ENCODE measurements at regions not wholly inside any gene's neighbourhood (a gene's known extent, or its start where the extent isn't known, plus 50 kb on each side); places are given as distances from the start of the nearest gene placed in this dataset.

DNA sequence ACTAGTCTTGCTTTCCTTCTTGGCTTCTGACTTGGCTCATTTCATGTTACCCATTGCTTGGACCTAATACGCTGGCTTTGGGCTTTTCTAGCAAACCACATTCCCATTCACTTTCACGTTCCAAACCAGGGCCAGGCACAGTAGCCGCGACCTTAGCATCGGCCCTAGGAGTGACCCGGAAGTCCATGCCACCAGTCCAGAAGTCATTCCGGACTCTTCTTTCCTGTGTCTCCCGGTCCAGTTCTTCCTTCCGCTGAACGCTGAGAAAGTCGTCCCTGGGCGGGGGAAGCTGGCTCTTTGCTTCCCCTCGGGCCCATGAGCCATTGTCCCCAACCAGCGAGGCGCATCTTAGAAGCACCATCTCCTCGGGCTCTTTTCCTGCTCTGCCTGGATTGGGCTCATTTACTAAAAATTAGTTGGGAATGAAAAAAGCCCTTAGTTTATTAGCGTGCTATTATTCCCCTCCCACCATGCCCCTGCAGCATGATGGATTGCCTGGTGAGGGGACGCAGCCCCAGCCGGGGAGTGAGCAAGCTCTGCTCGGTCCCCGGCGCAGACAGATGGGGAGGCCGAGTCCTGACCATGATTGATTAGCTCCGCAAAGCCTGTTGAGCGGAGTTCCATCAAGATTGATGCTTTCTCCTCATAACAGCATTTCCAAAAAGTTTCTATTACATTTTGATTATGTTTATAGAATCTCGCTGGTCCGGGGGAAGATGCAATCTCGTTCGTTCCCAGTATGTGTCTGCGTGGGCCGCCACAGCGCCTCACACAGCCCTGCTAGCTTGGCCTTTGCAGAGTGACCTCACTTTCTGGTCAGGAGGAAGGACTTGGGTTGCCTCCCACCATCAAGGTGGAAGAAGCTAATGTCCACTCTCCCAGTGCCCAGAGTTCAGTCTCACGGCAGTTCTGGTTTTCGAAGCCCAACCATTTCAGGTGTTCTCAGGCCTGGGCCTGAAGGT lies 115.1 kb upstream of the TOP1 start (continued):
- TF ChIP-seq, protein P1, sequence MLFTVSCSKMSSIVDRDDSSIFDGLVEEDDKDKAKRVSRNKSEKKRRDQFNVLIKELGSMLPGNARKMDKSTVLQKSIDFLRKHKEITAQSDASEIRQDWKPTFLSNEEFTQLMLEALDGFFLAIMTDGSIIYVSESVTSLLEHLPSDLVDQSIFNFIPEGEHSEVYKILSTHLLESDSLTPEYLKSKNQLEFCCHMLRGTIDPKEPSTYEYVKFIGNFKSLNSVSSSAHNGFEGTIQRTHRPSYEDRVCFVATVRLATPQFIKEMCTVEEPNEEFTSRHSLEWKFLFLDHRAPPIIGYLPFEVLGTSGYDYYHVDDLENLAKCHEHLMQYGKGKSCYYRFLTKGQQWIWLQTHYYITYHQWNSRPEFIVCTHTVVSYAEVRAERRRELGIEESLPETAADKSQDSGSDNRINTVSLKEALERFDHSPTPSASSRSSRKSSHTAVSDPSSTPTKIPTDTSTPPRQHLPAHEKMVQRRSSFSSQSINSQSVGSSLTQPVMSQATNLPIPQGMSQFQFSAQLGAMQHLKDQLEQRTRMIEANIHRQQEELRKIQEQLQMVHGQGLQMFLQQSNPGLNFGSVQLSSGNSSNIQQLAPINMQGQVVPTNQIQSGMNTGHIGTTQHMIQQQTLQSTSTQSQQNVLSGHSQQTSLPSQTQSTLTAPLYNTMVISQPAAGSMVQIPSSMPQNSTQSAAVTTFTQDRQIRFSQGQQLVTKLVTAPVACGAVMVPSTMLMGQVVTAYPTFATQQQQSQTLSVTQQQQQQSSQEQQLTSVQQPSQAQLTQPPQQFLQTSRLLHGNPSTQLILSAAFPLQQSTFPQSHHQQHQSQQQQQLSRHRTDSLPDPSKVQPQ (CRISPR knock-in tag; IDR thresholded peaks at IDR 0.05; ENCODE audit: borderline replicate concordance) = no peak
- TF ChIP-seq ZFP36 (IDR thresholded peaks at IDR 0.05; ENCODE audit: low read depth, low read length, partially characterized antibody) = no peak
- TF ChIP-seq EGR1 (conservative IDR thresholded peaks at IDR 0.05) = no peak
- no peak for TF ChIP-seq SMARCB1 (IDR thresholded peaks at IDR 0.05; ENCODE audit: insufficient read length, low read depth)
- TF ChIP-seq, protein P2, sequence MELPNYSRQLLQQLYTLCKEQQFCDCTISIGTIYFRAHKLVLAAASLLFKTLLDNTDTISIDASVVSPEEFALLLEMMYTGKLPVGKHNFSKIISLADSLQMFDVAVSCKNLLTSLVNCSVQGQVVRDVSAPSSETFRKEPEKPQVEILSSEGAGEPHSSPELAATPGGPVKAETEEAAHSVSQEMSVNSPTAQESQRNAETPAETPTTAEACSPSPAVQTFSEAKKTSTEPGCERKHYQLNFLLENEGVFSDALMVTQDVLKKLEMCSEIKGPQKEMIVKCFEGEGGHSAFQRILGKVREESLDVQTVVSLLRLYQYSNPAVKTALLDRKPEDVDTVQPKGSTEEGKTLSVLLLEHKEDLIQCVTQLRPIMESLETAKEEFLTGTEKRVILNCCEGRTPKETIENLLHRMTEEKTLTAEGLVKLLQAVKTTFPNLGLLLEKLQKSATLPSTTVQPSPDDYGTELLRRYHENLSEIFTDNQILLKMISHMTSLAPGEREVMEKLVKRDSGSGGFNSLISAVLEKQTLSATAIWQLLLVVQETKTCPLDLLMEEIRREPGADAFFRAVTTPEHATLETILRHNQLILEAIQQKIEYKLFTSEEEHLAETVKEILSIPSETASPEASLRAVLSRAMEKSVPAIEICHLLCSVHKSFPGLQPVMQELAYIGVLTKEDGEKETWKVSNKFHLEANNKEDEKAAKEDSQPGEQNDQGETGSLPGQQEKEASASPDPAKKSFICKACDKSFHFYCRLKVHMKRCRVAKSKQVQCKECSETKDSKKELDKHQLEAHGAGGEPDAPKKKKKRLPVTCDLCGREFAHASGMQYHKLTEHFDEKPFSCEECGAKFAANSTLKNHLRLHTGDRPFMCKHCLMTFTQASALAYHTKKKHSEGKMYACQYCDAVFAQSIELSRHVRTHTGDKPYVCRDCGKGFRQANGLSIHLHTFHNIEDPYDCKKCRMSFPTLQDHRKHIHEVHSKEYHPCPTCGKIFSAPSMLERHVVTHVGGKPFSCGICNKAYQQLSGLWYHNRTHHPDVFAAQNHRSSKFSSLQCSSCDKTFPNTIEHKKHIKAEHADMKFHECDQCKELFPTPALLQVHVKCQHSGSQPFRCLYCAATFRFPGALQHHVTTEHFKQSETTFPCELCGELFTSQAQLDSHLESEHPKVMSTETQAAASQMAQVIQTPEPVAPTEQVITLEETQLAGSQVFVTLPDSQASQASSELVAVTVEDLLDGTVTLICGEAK (IDR thresholded peaks at IDR 0.05) = peak; percentile 91
- TF ChIP-seq, protein P2 (CRISPR knock-in tag; IDR thresholded peaks at IDR 0.05) = no peak
- no peak for TF ChIP-seq KLF6 (CRISPR knock-in tag; IDR thresholded peaks at IDR 0.05; ENCODE audit: borderline replicate concordance)
- TF ChIP-seq MTA1 (IDR thresholded peaks at IDR 0.05; ENCODE audit: borderline replicate concordance) = no peak
- no peak for TF ChIP-seq HCFC1 (IDR thresholded peaks at IDR 0.05; ENCODE audit: low read depth, low read length)
- TF ChIP-seq MAFG (tag; conservative IDR thresholded peaks at IDR 0.05) = no peak
- 0 out of 2 replicates have a peak, but pooled peaks have one; percentile 17 for TF ChIP-seq KLF1 (tag; IDR thresholded peaks at IDR 0.05)
- TF ChIP-seq ZBTB8A (IDR thresholded peaks at IDR 0.05; ENCODE audit: partially characterized antibody) = no peak
- no peak for TF ChIP-seq ARID1B (IDR thresholded peaks at IDR 0.05)
- no peak for TF ChIP-seq POU5F1 (IDR thresholded peaks at IDR 0.05; ENCODE audit: borderline replicate concordance, low read depth, low read length, partially characterized antibody)
- no peak for TF ChIP-seq COPS2 (conservative IDR thresholded peaks at IDR 0.05)
- peak; percentile 53; the same call in 1 of the 2 replicates for TF ChIP-seq GABPB1 (CRISPR knock-in tag; IDR thresholded peaks at IDR 0.05)
- TF ChIP-seq CHD2 (IDR thresholded peaks at IDR 0.05; ENCODE audit: low read depth, low read length) = no peak

All from K562 (cell line).